PC-9 (cell line): ENCODE measurements at regions not wholly inside any gene's neighbourhood (a gene's known extent, or its start where the extent isn't known, plus 50 kb on each side); places are given as distances from the start of the nearest gene placed in this dataset.

ENCODE experiments used
- CTCF ChIP-seq: fragments of 200-600 bp; sonication (generic); conservative IDR thresholded peaks from 2 replicates; pipeline ENCODE4 v1.6.1; 2017; ENCODE audit warnings: mixed run types, antibody characterized with exemption, mild to moderate bottlenecking, moderate library complexity
- EZH2 ChIP-seq: fragments of 200-600 bp; sonication (generic); IDR thresholded peaks from 2 replicates; pipeline ENCODE4 v1.8.0; 2017; ENCODE audit warnings: antibody characterized with exemption, low read depth

GRCh38 chr9:82583524-82583923 lies 479.4 kb downstream of the RASEF start:
- TF ChIP-seq CTCF: no peak
- no peak for TF ChIP-seq EZH2
